Transverse colon (tissue), 4 donors: ENCODE measurements at regions not wholly inside any gene's neighbourhood (a gene's known extent, or its start where the extent isn't known, plus 50 kb on each side); places are given as distances from the start of the nearest gene placed in this dataset.

Experiments used
- DNase-seq: peaks from one replicate; pipeline ENCODE4 v3.0.0-alpha.2; 2019
- H3K27ac ChIP-seq, 4 donors: fragments of 200-600 bp; sonication (generic); 2 replicates each; pipeline ENCODE4 v1.5.1; 2016 to 2018; ENCODE audit warnings: inconsistent platforms in 4 of 4
- H3K27me3 ChIP-seq: fragments of 200-600 bp; sonication (generic); 2 replicates; pipeline ENCODE4 v1.5.1; 2017; ENCODE audit warnings: inconsistent platforms
- H3K36me3 ChIP-seq, 4 donors: fragments of 200-600 bp; sonication (generic); 2 replicates each; pipeline ENCODE4 v1.5.1; 2017 to 2019; ENCODE audit warnings: inconsistent platforms in 4 of 4
- H3K4me1 ChIP-seq, 4 donors: fragments of 200-600 bp; sonication (generic); 2 replicates each; pipeline ENCODE4 v1.5.1; 2017 to 2020; ENCODE audit warnings: inconsistent platforms in 4 of 4
- H3K4me3 ChIP-seq, 4 donors: fragments of 200-600 bp; sonication (generic); 1 replicate in 1 of 4; 2 replicates in 3 of 4; pipeline versions ENCODE4 v1.5.1 to v1.6.1; 2017 to 2019; ENCODE audit warnings: inconsistent platforms in 4 of 4
- H3K9me3 ChIP-seq, 2 donors: fragments of 200-600 bp; sonication (generic); 2 replicates each; pipeline ENCODE4 v1.5.1; 2017 to 2019; ENCODE audit warnings: inconsistent platforms in 2 of 2
- CTCF ChIP-seq, 5 experiments: fragments of 200-600 bp in 3 of 5; fragments of 450-650 bp in 2 of 5; sonication (generic) in 3 of 5; IDR thresholded peaks; 1 replicate in 2 of 5; 2 replicates in 3 of 5; pipeline ENCODE4 v1.5.1; 2016 to 2017; ENCODE audit warnings: antibody characterized with exemption in 5 of 5, inconsistent platforms in 3 of 5, mild to moderate bottlenecking in 2 of 5, moderate library complexity in 1 of 5
- EP300 ChIP-seq: sonication (generic); formaldehyde crosslinking; IDR thresholded peaks from one replicate; pipeline ENCODE4 v1.6.1; 2017; ENCODE audit warnings: antibody characterized with exemption, low read depth
- POLR2A ChIP-seq: fragments of 450-650 bp; IDR thresholded peaks from one replicate; pipeline ENCODE4 v1.6.1; 2016; ENCODE audit warnings: antibody characterized with exemption, mild to moderate bottlenecking, moderate library complexity
- POLR2AphosphoS5 ChIP-seq, 3 donors: sonication (generic); formaldehyde crosslinking; IDR thresholded peaks; one replicate each; pipeline ENCODE4 v1.6.1; 2016; ENCODE audit warnings: antibody characterized with exemption in 3 of 3
- WGBS, 2 donors: methylation state at CpG; one replicate each; pipeline ENCODE4 v1.1.5; 2018; ENCODE audit warnings: low coverage in 1 of 2; 5-methylcytosine and 5-hydroxymethylcytosine counted together
- in situ Hi-C, 4 donors: fragments of 200-750 bp; cut with MboI; loops; one replicate each; pipeline versions ENCODE4 v1.15.0 to v1.15.1; 2017; ENCODE audit warnings: low sequenced_read_pairs in 3 of 4, low pct_ligation_motif_present in 1 of 4, low pct_unique_long_range_greater_than_20kb in 1 of 4
- intact Hi-C: fragments of 100-400 bp; cut with DNase I; formaldehyde crosslinking; loops from one replicate; pipeline ENCODE4 v1.15.1; 2023; ENCODE audit warnings: low total_unique reads

GRCh38 chr3:124512881-124513609, 217.2 kb upstream of the UMPS start:
- no peak overlapping the region for H3K4me3 ChIP-seq
- 63 to 68% methylated on average over 7 to 8 of the region's 8 CpGs for WGBS, 2 donors
- intact Hi-C loops (no loop called here), in situ Hi-C loops (no loop called here)
- H3K27me3 ChIP-seq: no peaks in the 10 kb centered on the region
- DNase-seq: no peak
- no peaks in the 10 kb centered on the region for H3K9me3 ChIP-seq
- H3K4me1 ChIP-seq: no peaks in the 10 kb centered on the region
- no peaks in the 10 kb centered on the region for H3K36me3 ChIP-seq
- no peak for TF ChIP-seq POLR2AphosphoS5 (IDR thresholded peaks at IDR 0.05)
- no peak for TF ChIP-seq EP300
- no peak for TF ChIP-seq CTCF (IDR thresholded peaks at IDR 0.05)
- TF ChIP-seq POLR2A: no peak
- no peak overlapping the region for H3K27ac ChIP-seq

GRCh38 chr3:124513610-124513997, 216.6 kb upstream of the UMPS start:
- Histone ChIP-seq H3K9me3 (no peaks in the 10 kb centered on the region), H3K36me3 (no peaks in the 10 kb centered on the region), H3K4me1 (no peaks in the 10 kb centered on the region), H3K4me3 (no peak overlapping the region), H3K27ac (no peak overlapping the region), H3K27me3 (no peaks in the 10 kb centered on the region)
- 96 to 100% methylated on average over 3 to 4 of the region's 4 CpGs for WGBS, 2 donors
- intact Hi-C loops (no loop called here), in situ Hi-C loops (no loop called here)
- DNase-seq: no peak
- TF ChIP-seq CTCF (IDR thresholded peaks at IDR 0.05) (no peak), POLR2A (no peak), EP300 (no peak)

GRCh38 chr3:124514683-124515082, 215.6 kb upstream of the UMPS start:
- Histone ChIP-seq H3K36me3 (no peaks in the 10 kb centered on the region), H3K27ac (no peak overlapping the region), H3K4me3 (no peak overlapping the region), H3K27me3 (no peaks in the 10 kb centered on the region), H3K4me1 (no peaks in the 10 kb centered on the region), H3K9me3 (no peaks in the 10 kb centered on the region)
- no peak for DNase-seq
- in situ Hi-C loops: no loop called here
- intact Hi-C loops: no loop called here
- TF ChIP-seq POLR2A: no peak
- 79 to 90% methylated on average over 2 of the region's 2 CpGs for WGBS, 2 donors

- no peak for DNase-seq
- WGBS, 2 donors: 75 to 85% methylated on average over 1 of the region's 1 CpG
- Histone ChIP-seq H3K4me3 (no peak overlapping the region), H3K4me1 (no peaks in the 10 kb centered on the region), H3K27me3 (no peaks in the 10 kb centered on the region), H3K9me3 (no peaks in the 10 kb centered on the region), H3K27ac (no peak overlapping the region), H3K36me3 (no peaks in the 10 kb centered on the region)
- TF ChIP-seq POLR2A (no peak), EP300 (no peak), POLR2AphosphoS5 (IDR thresholded peaks at IDR 0.05) (no peak), CTCF (IDR thresholded peaks at IDR 0.05) (no peak)
- in situ Hi-C loops: no loop called here
- intact Hi-C loops: no loop called here
These were observed 213.9 kb upstream of the UMPS start for GRCh38 chr3:124516333-124516732.

- TF ChIP-seq POLR2A (no peak), POLR2AphosphoS5 (IDR thresholded peaks at IDR 0.05) (no peak), CTCF (IDR thresholded peaks at IDR 0.05) (no peak), EP300 (no peak)
- intact Hi-C loops (no loop called here), in situ Hi-C loops (no loop called here)
- Histone ChIP-seq H3K4me1 (no peaks in the 10 kb centered on the region), H3K9me3 (no peaks in the 10 kb centered on the region), H3K27ac (no peak overlapping the region), H3K27me3 (no peaks in the 10 kb centered on the region), H3K36me3 (no peaks in the 10 kb centered on the region), H3K4me3 (no peak overlapping the region)
- no peak for DNase-seq
- WGBS, 2 donors: 87 to 100% methylated on average over 1 to 2 of the region's 2 CpGs
These were observed 212.9 kb upstream of the UMPS start for GRCh38 chr3:124517306-124517705.
